ENCODE measurements at regions not wholly inside any gene's neighbourhood (a gene's known extent, or its start where the extent isn't known, plus 50 kb on each side); places are given as distances from the start of the nearest gene placed in this dataset.

GRCh38 chr4:177706916-177707315 lies 264.7 kb upstream of the AGA start:
- no peak overlapping the region for H3K4me3 ChIP-seq (ENCODE audit: low read length)
- DNase-seq (ENCODE audit: low read depth): no peak
- no peak for TF ChIP-seq CTCF (conservative IDR thresholded peaks at IDR 0.05; ENCODE audit: low read length)

- no peak overlapping the region for H3K4me3 ChIP-seq (ENCODE audit: low read length)
- no peak for TF ChIP-seq CTCF (conservative IDR thresholded peaks at IDR 0.05; ENCODE audit: low read length)
- DNase-seq (ENCODE audit: low read depth): no peak
These were observed 271.2 kb upstream of the AGA start for GRCh38 chr4:177713454-177713853.

GRCh38 chr4:177717407-177717806 lies 275.2 kb upstream of the AGA start:
- no peak for TF ChIP-seq CTCF (conservative IDR thresholded peaks at IDR 0.05; ENCODE audit: low read length)
- no peak overlapping the region for H3K4me3 ChIP-seq (ENCODE audit: low read length)
- DNase-seq (ENCODE audit: low read depth): no peak

GRCh38 chr4:177718514-177718913 lies 276.3 kb upstream of the AGA start:
- no peak for DNase-seq (ENCODE audit: low read depth)
- no peak for TF ChIP-seq CTCF (conservative IDR thresholded peaks at IDR 0.05; ENCODE audit: low read length)
- H3K4me3 ChIP-seq (ENCODE audit: low read length): no peak overlapping the region

GRCh38 chr4:177726111-177726510 lies 283.9 kb upstream of the AGA start:
- H3K4me3 ChIP-seq (ENCODE audit: low read length): no peak overlapping the region
- no peak for TF ChIP-seq CTCF (conservative IDR thresholded peaks at IDR 0.05; ENCODE audit: low read length)
- no peak for DNase-seq (ENCODE audit: low read depth)

GRCh38 chr4:177728361-177729152 lies 286.3 kb upstream of the AGA start:
- no peak for TF ChIP-seq CTCF (conservative IDR thresholded peaks at IDR 0.05; ENCODE audit: low read length)
- no peak overlapping the region for H3K4me3 ChIP-seq (ENCODE audit: low read length)
- no peak for DNase-seq (ENCODE audit: low read depth)

GRCh38 chr4:177729681-177730080 lies 287.4 kb upstream of the AGA start:
- no peak for DNase-seq (ENCODE audit: low read depth)
- no peak overlapping the region for H3K4me3 ChIP-seq (ENCODE audit: low read length)
- TF ChIP-seq CTCF (conservative IDR thresholded peaks at IDR 0.05; ENCODE audit: low read length): no peak
